Activated T-helper 17 cell treated with anti-CD3 and anti-CD28 coated beads, Interleukin-2, amount 50 U/mL, for 72 hours (primary cell): ENCODE measurements at regions not wholly inside any gene's neighbourhood (a gene's known extent, or its start where the extent isn't known, plus 50 kb on each side); places are given as distances from the start of the nearest gene placed in this dataset.
"Not testable (repeated sequence)": the region's sequence is repeated elsewhere in the genome, so short reads cannot be mapped to it uniquely, and the experiment has no call there.

Experiments used
- ATAC-seq: fragments of 150-1000 bp; cut with Tn5 transposase; replicated peaks from 2 replicates; pipeline ENCODE4 v1.10.0; 2021; ENCODE audit warnings: mild to moderate bottlenecking, moderate library complexity
- H3K27ac Mint-ChIP-seq: one replicate; pipeline ENCODE4 v1.8.0; 2022; ENCODE audit warnings: mixed read lengths
- H3K27me3 Mint-ChIP-seq: one replicate; pipeline ENCODE4 v1.8.0; 2022; ENCODE audit warnings: mixed read lengths
- H3K36me3 Mint-ChIP-seq: one replicate; pipeline ENCODE4 v1.8.0; 2022; ENCODE audit warnings: low read depth, mild to moderate bottlenecking, mixed read lengths
- H3K4me1 Mint-ChIP-seq: one replicate; pipeline ENCODE4 v1.8.0; 2022; ENCODE audit warnings: mixed read lengths
- H3K4me3 Mint-ChIP-seq: one replicate; pipeline ENCODE4 v1.8.0; 2022; ENCODE audit warnings: mild to moderate bottlenecking, mixed read lengths
- H3K9me3 Mint-ChIP-seq: one replicate; pipeline ENCODE4 v1.8.0; 2022; ENCODE audit warnings: mixed read lengths

DNA sequence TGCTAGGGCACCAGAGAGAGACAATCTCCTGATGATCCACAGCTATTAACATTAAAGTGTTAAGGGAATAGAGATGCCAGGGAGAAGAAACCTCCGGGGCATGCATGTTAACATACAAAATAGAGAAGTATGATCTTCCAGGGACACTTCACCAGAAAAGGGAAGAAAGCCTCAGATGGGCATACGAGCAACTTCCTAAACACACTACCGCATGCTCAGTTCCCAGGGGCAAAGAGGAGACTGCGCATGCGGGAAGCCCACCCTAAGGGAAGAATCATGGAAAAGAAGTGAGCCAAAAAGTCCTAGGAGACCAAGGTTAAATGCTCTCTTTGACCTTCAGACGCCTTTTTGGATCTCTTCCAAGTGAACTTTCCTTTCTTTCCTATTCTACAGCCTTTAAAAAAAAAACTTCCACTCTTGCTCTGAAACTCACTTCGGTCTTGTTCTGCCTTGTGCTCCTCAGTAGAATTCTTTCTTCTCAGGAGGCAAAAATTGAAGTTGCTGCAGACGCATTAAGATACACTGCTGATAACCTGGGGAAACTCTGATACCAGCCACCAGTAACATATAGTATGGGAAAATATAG is 1211.3 kb downstream of the REEP3 start:
- H3K4me3 Mint-ChIP-seq: no peak overlapping the region
- no peak for ATAC-seq
- H3K36me3 Mint-ChIP-seq: no peaks in the 10 kb centered on the region
- no peaks in the 10 kb centered on the region for H3K9me3 Mint-ChIP-seq
- H3K4me1 Mint-ChIP-seq: no peaks in the 10 kb centered on the region
- H3K27ac Mint-ChIP-seq: no peak overlapping the region
- no peaks in the 10 kb centered on the region for H3K27me3 Mint-ChIP-seq

DNA sequence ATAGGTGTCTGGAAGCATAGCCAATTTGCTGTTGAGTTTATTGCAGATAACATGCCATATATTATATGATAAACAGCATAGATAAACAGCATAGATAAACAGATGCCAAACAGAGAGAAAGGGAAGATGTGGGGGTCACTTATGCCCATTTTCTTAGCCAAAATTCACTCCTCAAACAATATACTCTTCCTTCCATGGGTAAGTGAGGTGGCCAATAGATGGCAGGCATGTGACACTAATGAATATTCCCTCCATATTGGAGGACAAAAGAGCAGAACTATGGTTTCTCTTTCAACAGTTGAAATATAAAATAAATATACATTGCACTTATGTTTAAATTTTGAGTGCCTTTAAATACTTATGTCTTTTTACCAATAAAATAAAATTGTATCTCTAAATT is 1212.8 kb downstream of the REEP3 start:
- ATAC-seq: no peak
- Mint-ChIP-seq H3K9me3 (no peaks in the 10 kb centered on the region), H3K27me3 (no peaks in the 10 kb centered on the region), H3K4me3 (no peak overlapping the region), H3K4me1 (no peaks in the 10 kb centered on the region), H3K36me3 (no peaks in the 10 kb centered on the region), H3K27ac (no peak overlapping the region)

DNA sequence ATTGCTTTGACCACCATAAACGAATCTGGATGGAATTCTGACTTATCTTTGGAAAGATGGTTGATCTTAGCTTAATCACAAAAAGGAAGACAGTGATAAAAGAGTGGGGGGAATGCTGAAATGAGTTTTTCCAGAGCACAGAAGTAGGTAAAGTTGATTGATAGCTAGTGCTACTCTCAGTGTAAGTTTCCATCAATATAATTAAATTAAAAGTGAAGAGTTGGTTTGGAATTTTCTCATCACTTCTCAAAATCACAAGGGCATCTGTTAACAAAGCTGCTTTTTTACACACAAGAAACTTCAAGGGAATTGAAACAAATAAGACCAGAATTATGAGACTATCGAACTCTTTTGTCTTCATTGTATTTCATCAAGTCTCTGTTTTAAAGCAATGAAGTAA is 1217.3 kb downstream of the REEP3 start:
- Mint-ChIP-seq H3K27ac (no peak overlapping the region), H3K9me3 (no peaks in the 10 kb centered on the region), H3K27me3 (no peaks in the 10 kb centered on the region), H3K4me3 (no peak overlapping the region), H3K4me1 (no peaks in the 10 kb centered on the region), H3K36me3 (no peaks in the 10 kb centered on the region)
- no peak for ATAC-seq

DNA sequence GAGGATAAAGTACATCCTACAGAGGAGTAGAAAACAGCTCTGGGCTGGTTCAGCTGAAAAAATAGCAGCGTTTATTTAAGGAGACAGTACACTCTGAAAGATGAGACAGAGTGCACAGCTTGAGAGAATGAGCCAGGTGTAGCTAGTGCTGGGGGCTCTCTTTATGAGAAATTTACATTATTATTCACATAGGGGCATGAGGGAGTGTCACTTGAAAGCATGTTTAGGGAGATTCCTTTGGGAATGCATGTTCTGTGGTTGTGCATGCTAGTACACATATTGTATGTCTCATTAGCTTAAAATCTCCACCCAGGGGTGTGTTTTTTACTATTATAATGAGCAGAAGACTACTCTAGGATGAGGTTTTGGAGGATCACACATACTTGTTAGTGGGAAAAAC is 1224.4 kb downstream of the REEP3 start:
- no peak overlapping the region for H3K27ac Mint-ChIP-seq
- H3K4me3 Mint-ChIP-seq: no peak overlapping the region
- H3K4me1 Mint-ChIP-seq: no peaks in the 10 kb centered on the region
- H3K36me3 Mint-ChIP-seq: no peaks in the 10 kb centered on the region
- no peak for ATAC-seq
- H3K27me3 Mint-ChIP-seq: no peaks in the 10 kb centered on the region
- no peaks in the 10 kb centered on the region for H3K9me3 Mint-ChIP-seq

DNA sequence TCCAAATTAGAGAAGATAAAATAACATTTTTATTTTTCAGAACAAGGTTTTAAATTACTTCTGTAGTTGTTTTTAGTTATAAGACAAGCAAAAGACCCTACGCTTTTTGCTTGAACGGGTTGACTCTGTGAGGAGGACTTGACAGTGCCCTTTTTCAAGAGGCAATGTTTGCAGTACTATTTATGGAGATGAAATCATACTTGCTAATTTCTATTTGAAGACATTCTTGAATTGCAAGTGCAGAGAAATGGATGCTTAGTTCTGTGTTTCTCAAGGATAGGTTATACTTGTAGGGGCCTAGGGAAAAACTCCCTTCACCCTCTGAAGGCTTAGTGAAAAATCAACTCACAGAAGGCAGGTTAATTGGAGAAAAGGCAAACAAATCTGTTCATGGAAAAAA is 1229.5 kb downstream of the REEP3 start:
- H3K27ac Mint-ChIP-seq: no peak overlapping the region
- H3K36me3 Mint-ChIP-seq: no peaks in the 10 kb centered on the region
- ATAC-seq: no peak
- H3K4me1 Mint-ChIP-seq: no peaks in the 10 kb centered on the region
- no peak overlapping the region for H3K4me3 Mint-ChIP-seq
- no peaks in the 10 kb centered on the region for H3K9me3 Mint-ChIP-seq
- no peaks in the 10 kb centered on the region for H3K27me3 Mint-ChIP-seq

DNA sequence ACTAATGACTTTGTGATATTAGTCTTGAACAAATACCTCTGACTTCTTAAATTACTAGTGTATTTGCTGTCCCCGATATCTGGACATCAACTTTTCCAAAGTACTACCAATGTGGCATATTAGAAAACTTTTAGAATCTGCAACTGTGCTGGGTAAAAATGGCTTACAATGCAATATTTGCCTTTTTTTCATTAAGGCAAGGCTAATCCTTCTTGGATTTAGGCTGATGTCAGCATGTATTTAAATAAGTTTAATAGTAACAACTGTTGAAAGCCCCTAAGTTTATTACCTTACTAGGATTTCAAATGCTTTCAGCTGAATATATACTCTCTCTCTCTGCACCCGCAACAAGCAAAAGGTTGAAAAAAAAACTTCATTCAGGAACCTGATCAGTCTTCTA is 1232.3 kb downstream of the REEP3 start:
- Mint-ChIP-seq H3K27me3 (no peaks in the 10 kb centered on the region), H3K4me1 (no peaks in the 10 kb centered on the region), H3K36me3 (no peaks in the 10 kb centered on the region)

DNA sequence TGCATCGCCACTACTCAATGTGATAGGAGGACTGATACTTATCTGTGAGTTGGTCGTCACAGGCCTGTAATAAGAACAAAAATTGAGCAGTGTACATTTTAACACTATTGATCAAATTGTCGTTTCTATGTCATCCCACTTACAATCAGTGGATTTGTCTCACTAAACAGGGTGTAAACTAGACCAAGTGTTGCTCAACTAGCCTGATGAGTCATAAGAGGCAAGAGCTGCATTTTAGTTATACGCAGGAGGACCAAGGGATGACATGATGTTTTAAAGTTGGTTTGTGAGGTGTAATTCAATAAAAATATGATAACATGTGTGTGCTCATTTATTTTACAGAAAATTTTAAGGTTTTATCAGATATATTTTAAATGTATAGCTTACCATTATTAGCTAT is 1239.2 kb downstream of the REEP3 start:
- Mint-ChIP-seq H3K27me3 (no peaks in the 10 kb centered on the region), H3K9me3 (no peaks in the 10 kb centered on the region), H3K4me3 (no peak overlapping the region), H3K4me1 (no peaks in the 10 kb centered on the region), H3K27ac (no peak overlapping the region), H3K36me3 (no peaks in the 10 kb centered on the region)
- no peak for ATAC-seq

More for the DNA sequence above, 1232.3 kb downstream of the REEP3 start:
- Mint-ChIP-seq H3K9me3 (no peaks in the 10 kb centered on the region), H3K27ac (no peak overlapping the region), H3K4me3 (no peak overlapping the region)
- no peak for ATAC-seq

DNA sequence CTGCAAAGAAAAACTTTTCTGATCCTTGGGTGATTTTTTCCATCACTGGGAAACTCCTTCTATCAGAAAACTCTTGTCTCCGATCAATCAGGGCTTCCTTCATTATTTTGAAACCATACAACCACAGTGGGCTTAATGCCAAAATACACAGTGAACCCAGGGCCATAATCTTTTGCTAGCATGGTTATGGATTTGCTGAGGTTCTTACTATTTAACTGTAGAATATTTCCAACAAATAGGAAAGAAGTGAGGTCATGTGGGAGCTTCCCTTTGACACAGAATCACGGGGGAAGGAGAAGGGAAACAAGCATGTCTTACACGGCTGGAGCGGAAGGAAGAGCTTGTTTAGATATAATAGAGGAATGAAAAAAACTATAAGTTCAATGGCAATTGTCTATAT is 1241.7 kb downstream of the REEP3 start:
- Mint-ChIP-seq H3K9me3 (peaks cover 3% of the 10 kb centered on the region), H3K4me1 (no peaks in the 10 kb centered on the region), H3K4me3 (no peak overlapping the region), H3K27me3 (no peaks in the 10 kb centered on the region), H3K36me3 (no peaks in the 10 kb centered on the region), H3K27ac (no peak overlapping the region)
- no peak for ATAC-seq

DNA sequence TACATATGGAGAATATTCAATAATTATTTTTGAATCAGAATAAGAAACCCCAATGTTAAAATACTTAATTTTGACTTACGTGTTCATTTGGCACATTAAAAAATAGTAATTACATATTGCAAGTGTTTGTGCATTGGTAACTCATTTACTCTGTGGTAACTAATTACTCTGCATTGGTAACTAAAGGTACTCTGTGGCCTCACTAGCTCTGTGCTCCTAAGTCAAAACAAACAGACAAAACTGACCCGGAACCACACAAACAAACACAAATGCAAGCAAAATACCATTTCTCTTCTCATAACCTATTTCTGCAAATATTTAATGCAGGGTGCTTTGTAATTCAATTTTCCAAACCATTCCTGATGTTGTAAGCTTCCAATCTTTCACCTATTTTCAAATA is 1244.3 kb downstream of the REEP3 start:
- Mint-ChIP-seq H3K27me3 (no peaks in the 10 kb centered on the region), H3K36me3 (no peaks in the 10 kb centered on the region), H3K9me3 (peaks cover 3% of the 10 kb centered on the region), H3K27ac (no peak overlapping the region), H3K4me1 (no peaks in the 10 kb centered on the region), H3K4me3 (no peak overlapping the region)
- ATAC-seq: no peak

DNA sequence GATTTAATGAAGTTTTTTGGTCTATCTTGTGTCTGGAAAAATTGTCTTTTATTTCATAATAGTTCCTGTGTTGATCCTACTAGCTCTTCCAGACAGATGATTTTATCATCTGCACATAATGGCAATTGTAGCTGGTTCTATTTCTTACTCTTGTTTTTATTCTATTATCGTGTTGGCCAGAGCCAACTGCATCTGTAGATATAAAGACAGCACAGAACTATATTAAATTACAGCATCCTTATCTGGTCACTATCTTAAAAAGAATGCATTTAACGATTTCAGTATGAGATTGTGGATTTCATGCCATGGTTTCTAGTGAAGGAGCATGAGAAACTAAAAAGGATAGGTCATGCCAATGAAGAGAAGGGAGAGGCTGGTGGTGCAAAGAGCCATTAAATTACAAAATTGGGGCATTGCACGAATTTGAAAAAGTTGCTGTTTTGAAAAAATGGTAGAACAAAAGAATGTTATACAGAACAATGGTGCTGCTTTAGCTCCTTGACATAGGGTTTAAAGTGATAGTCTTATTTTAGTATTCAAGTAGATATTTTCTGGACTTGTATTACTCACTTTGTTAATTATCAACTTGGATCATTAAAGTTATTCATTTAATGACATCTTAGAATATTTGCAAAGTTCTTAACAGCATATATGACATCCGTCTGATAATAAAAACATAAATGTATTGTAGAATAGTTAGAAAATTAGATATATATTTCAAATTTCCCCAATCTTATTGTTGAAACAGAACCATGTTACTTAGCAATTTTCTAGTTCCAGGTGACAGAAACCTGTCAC is 1250.3 kb downstream of the REEP3 start:
- Mint-ChIP-seq H3K4me1 (no peaks in the 10 kb centered on the region), H3K9me3 (peaks cover 3% of the 10 kb centered on the region), H3K27me3 (no peaks in the 10 kb centered on the region), H3K36me3 (no peaks in the 10 kb centered on the region), H3K27ac (no peak overlapping the region), H3K4me3 (no peak overlapping the region)
- no peak for ATAC-seq

DNA sequence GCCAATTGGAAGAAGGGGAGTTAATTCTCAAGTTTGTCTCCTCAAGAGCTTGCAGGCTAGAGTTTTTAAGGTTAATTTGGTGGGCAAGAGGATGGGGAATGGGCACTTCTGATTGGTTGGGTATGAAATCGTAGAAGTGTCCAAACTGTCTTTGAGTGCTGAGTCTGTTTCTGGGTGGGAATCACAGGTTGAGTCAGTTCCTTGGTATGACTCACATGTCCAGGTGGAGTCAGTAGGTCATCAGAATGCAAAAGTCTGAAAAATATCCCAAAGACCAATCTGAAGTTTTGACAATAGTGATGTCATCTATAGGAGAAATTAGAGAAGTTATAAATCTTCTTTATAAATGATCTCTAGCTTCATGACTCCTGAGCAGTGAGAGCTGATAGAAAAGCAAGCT is 1252.2 kb downstream of the REEP3 start:
- Mint-ChIP-seq H3K9me3 (peaks cover 3% of the 10 kb centered on the region), H3K4me3 (no peak overlapping the region), H3K27me3 (no peaks in the 10 kb centered on the region), H3K27ac (no peak overlapping the region), H3K36me3 (no peaks in the 10 kb centered on the region), H3K4me1 (no peaks in the 10 kb centered on the region)
- ATAC-seq: no peak

DNA sequence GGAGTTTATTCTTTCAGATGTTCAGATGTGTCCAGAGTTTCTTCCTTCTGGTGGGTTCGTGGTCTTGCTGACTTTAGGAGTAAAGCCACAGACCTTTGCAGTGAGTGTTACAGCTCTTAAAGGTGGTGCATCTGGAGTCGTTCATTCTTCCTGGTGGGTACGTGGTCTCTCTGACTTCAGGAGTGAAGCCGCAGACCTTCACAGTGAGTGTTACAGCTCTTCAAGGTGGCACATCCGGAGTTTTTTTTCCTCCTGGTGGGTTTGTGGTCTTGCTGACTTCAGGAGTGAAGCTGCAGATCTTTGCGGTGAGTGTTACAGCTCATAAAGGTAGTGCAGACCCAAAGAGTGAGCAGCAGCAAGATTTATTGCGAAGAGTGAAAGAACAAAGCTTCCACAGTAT is 1263.2 kb downstream of the REEP3 start:
- H3K4me1 Mint-ChIP-seq, H3K9me3 Mint-ChIP-seq, ATAC-seq, H3K27me3 Mint-ChIP-seq, H3K27ac Mint-ChIP-seq, H3K36me3 Mint-ChIP-seq, H3K4me3 Mint-ChIP-seq: not testable (repeated sequence)

DNA sequence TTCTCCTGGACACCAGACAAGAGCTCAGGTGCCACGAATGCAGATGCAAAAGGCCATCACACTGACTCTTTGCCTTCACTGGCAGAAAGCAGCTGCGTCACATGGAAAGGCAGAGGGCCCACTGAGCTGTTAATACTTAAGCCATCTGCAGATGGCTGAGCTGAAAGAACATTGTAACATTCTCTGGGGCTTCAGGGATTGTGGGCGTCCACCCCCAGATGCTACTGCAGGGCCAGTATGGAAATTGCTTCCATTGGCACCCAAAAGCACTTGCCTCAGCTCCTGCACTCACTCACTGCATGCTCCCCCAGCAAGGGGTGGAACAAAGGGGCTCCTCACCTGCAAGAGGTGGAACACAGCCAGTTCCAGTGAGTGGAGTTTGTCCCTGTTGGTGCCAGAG is 1264.6 kb downstream of the REEP3 start:
- H3K9me3 Mint-ChIP-seq: no peaks in the 10 kb centered on the region
- no peaks in the 10 kb centered on the region for H3K4me1 Mint-ChIP-seq
- H3K36me3 Mint-ChIP-seq: no peaks in the 10 kb centered on the region
- no peaks in the 10 kb centered on the region for H3K27me3 Mint-ChIP-seq
- no peak overlapping the region for H3K27ac Mint-ChIP-seq
- ATAC-seq: no peak
- no peak overlapping the region for H3K4me3 Mint-ChIP-seq

DNA sequence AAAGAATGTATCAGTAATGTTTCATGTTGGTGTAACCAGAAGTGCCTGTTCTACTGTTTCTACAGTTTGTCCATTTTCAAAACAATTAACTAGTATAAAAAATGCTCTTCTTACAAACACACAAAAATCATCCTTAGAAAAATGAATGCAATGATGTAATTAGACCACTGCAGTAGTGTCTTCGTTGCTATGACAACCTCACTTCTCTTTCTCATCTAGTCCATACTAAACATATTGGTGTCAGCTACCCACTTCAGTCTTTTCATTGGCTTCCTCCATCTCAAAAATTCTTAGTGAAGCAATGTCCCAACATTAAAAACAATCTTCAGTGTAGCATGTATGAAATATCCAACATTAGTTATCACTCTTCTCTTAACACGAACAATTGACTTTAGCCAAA is 1265.8 kb downstream of the REEP3 start:
- no peaks in the 10 kb centered on the region for H3K4me1 Mint-ChIP-seq

DNA sequence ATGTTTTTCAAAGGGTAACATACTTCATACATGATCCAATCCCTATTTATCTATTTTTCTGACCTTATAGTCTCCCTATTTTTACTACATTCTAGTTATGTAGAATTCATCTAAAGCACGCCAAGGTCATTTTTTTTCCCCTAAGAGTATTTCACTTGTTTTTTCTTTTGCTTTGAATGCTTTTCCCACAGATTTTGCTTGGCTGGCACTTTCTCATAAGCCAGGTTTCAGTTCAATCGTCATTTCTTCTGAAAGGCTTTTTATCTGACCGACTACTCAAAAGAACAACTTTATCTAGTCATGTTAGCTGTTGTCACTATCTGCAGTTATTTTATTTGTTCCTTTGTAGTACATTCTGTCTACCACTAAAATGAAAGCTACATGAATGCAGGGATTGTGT is 1274.6 kb downstream of the REEP3 start:
- H3K27me3 Mint-ChIP-seq: no peaks in the 10 kb centered on the region
- H3K9me3 Mint-ChIP-seq: peaks cover 6% of the 10 kb centered on the region
- ATAC-seq: no peak

More for the DNA sequence above, 1265.8 kb downstream of the REEP3 start:
- no peak overlapping the region for H3K27ac Mint-ChIP-seq
- H3K36me3 Mint-ChIP-seq: no peaks in the 10 kb centered on the region
- H3K4me3 Mint-ChIP-seq: no peak overlapping the region
- no peaks in the 10 kb centered on the region for H3K27me3 Mint-ChIP-seq
- H3K9me3 Mint-ChIP-seq: no peaks in the 10 kb centered on the region
- ATAC-seq: no peak

More for the DNA sequence above, 1274.6 kb downstream of the REEP3 start:
- no peak overlapping the region for H3K27ac Mint-ChIP-seq
- no peaks in the 10 kb centered on the region for H3K4me1 Mint-ChIP-seq
- no peak overlapping the region for H3K4me3 Mint-ChIP-seq
- no peaks in the 10 kb centered on the region for H3K36me3 Mint-ChIP-seq
